ENCODE measurements at regions not wholly inside any gene's neighbourhood (a gene's known extent, or its start where the extent isn't known, plus 50 kb on each side); places are given as distances from the start of the nearest gene placed in this dataset.

GRCh38 chr9:78491402-78491801 is 194.5 kb downstream of the PSAT1 start:
- Histone ChIP-seq H3K4me3 (ENCODE audit: insufficient read depth, low read depth, low read length) (no peak overlapping the region), H3K27me3 (ENCODE audit: control insufficient read depth, insufficient read depth, low read length) (no peaks in the 10 kb centered on the region), H3K36me3 (replicated peaks; ENCODE audit: control insufficient read depth, insufficient read depth, low read length) (no peaks in the 10 kb centered on the region)
- DNase-seq = no peak

GRCh38 chr9:78493166-78493742 is 196.3 kb downstream of the PSAT1 start:
- Histone ChIP-seq H3K36me3 (replicated peaks; ENCODE audit: control insufficient read depth, insufficient read depth, low read length) (no peaks in the 10 kb centered on the region), H3K4me3 (ENCODE audit: insufficient read depth, low read depth, low read length) (no peak overlapping the region), H3K27me3 (ENCODE audit: control insufficient read depth, insufficient read depth, low read length) (no peaks in the 10 kb centered on the region)
- no peak for DNase-seq

- DNase-seq = no peak
Measured at GRCh38 chr9:78502566-78502965, 205.6 kb downstream of the PSAT1 start.

GRCh38 chr9:78505546-78505945 is 208.6 kb downstream of the PSAT1 start:
- H3K4me3 ChIP-seq (ENCODE audit: insufficient read depth, low read depth, low read length) = no peak overlapping the region
- no peak for DNase-seq
- H3K36me3 ChIP-seq (replicated peaks; ENCODE audit: control insufficient read depth, insufficient read depth, low read length) = no peaks in the 10 kb centered on the region; the same call in 1 of the 2 replicates
- no peaks in the 10 kb centered on the region for H3K27me3 ChIP-seq (ENCODE audit: control insufficient read depth, insufficient read depth, low read length)

More at GRCh38 chr9:78502566-78502965, 205.6 kb downstream of the PSAT1 start:
- Histone ChIP-seq H3K27me3 (ENCODE audit: control insufficient read depth, insufficient read depth, low read length) (no peaks in the 10 kb centered on the region), H3K4me3 (ENCODE audit: insufficient read depth, low read depth, low read length) (no peak overlapping the region), H3K36me3 (replicated peaks; ENCODE audit: control insufficient read depth, insufficient read depth, low read length) (no peaks in the 10 kb centered on the region; the same call in 1 of the 2 replicates)

DNA sequence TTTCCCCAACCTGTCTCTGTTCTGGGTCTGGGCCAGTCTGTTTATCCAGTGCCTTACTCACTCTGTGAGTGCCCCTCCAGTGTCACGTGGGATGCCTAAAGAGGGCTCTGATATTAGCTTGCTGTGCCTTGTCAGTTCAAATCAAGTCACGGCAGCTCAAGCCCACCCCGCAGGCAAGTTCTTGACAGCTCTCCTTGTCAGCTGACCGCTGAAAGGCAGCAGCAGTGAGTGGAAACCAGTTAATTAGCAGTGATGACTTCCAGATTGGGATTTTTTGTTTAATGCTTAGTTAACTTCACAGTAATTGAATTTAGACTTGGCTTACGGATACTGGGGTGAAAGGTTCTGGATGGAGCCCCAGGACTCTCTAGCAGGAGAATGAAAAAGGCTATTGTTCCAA is 210.1 kb downstream of the PSAT1 start:
- H3K4me3 ChIP-seq (ENCODE audit: insufficient read depth, low read depth, low read length) = no peak overlapping the region
- no peaks in the 10 kb centered on the region; the same call in 1 of the 2 replicates for H3K36me3 ChIP-seq (replicated peaks; ENCODE audit: control insufficient read depth, insufficient read depth, low read length)
- no peaks in the 10 kb centered on the region for H3K27me3 ChIP-seq (ENCODE audit: control insufficient read depth, insufficient read depth, low read length)
- no peak for DNase-seq

DNA sequence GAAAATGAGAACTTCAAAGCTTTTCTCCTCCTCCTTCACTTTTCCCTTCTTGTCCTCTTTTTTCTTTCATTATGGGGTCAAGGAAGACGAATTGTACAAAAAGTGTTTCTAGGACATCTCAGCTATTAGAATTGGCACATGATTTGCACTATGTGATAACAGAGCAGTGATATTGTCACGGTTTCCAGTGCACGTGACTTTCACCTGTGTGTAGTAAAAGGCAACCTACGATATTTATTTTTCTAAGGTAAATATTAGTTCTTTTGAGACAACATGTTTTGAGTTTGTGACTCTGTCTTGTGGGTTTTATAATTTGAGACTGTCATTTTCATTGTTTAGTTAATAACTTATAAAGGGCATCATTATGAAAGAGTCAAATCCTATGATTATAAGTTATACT is 213.1 kb downstream of the PSAT1 start:
- DNase-seq = no peak
- H3K27me3 ChIP-seq (ENCODE audit: control insufficient read depth, insufficient read depth, low read length) = no peaks in the 10 kb centered on the region
- no peaks in the 10 kb centered on the region for H3K36me3 ChIP-seq (replicated peaks; ENCODE audit: control insufficient read depth, insufficient read depth, low read length)
- H3K4me3 ChIP-seq (ENCODE audit: insufficient read depth, low read depth, low read length) = no peak overlapping the region

GRCh38 chr9:78515108-78515507 is 218.2 kb downstream of the PSAT1 start:
- H3K36me3 ChIP-seq (replicated peaks; ENCODE audit: control insufficient read depth, insufficient read depth, low read length) = no peaks in the 10 kb centered on the region
- no peak for DNase-seq
- H3K4me3 ChIP-seq (ENCODE audit: insufficient read depth, low read depth, low read length) = no peak overlapping the region
- H3K27me3 ChIP-seq (ENCODE audit: control insufficient read depth, insufficient read depth, low read length) = no peaks in the 10 kb centered on the region

- Histone ChIP-seq H3K36me3 (replicated peaks; ENCODE audit: control insufficient read depth, insufficient read depth, low read length) (no peaks in the 10 kb centered on the region), H3K4me3 (ENCODE audit: insufficient read depth, low read depth, low read length) (no peak overlapping the region), H3K27me3 (ENCODE audit: control insufficient read depth, insufficient read depth, low read length) (no peaks in the 10 kb centered on the region)
- DNase-seq = no peak
Measured at GRCh38 chr9:78519786-78520185, 222.9 kb downstream of the PSAT1 start.

DNA sequence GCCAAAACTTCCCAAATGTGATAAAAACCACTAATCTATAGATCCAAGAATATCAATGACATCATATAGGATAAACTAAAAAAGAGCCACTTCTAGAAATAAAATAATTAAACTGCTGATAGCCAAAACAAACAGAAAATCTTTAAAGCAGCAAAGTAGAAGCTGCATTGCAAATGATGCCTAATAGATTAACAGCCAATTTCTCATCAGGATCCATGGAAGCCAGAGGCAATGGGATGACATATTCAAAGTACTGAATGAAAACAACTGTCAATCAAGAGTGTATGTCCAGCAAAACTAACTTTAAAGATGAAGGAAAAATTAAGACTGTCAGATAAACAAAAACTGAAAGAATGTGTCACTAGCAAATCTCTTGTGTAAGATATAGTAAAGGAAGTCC is 224.8 kb downstream of the PSAT1 start:
- Histone ChIP-seq H3K4me3 (ENCODE audit: insufficient read depth, low read depth, low read length) (no peak overlapping the region), H3K36me3 (replicated peaks; ENCODE audit: control insufficient read depth, insufficient read depth, low read length) (no peaks in the 10 kb centered on the region), H3K27me3 (ENCODE audit: control insufficient read depth, insufficient read depth, low read length) (no peaks in the 10 kb centered on the region)
- no peak for DNase-seq

DNA sequence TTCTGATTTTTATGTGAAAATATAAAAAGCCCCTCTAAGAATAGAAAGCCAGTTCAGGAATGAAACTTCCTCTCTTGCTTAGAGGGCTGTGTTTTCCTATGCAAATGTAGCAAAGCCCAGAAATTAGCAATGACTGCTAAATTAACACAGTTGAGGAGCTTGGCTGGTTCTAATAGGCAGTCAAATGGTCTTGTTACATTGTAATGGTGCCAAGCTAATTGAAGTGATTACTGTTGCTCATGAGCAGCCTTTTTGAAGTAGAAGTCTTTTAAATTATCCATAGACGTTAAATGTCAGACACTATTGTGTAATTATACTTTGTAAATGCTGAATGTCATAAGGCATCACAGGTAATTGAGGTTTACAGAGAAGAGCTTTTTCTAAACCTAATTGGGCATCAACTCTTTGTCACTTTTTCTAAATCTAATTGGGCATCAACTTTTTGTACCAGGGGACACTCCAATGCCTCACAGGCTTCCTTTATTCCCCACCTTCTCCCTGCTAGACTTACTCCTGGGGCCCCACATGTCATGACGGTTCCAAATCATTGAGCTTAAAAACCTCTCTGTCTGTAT is 229.1 kb downstream of the PSAT1 start:
- Histone ChIP-seq H3K4me3 (ENCODE audit: insufficient read depth, low read depth, low read length) (no peak overlapping the region), H3K27me3 (ENCODE audit: control insufficient read depth, insufficient read depth, low read length) (no peaks in the 10 kb centered on the region), H3K36me3 (replicated peaks; ENCODE audit: control insufficient read depth, insufficient read depth, low read length) (no peaks in the 10 kb centered on the region)
- DNase-seq = no peak

- DNase-seq = no peak
- Histone ChIP-seq H3K4me3 (ENCODE audit: insufficient read depth, low read depth, low read length) (no peak overlapping the region), H3K36me3 (replicated peaks; ENCODE audit: control insufficient read depth, insufficient read depth, low read length) (no peaks in the 10 kb centered on the region), H3K27me3 (ENCODE audit: control insufficient read depth, insufficient read depth, low read length) (no peaks in the 10 kb centered on the region)
Measured at GRCh38 chr9:78533500-78533899, 236.6 kb downstream of the PSAT1 start.

- no peak for DNase-seq
- Histone ChIP-seq H3K36me3 (replicated peaks; ENCODE audit: control insufficient read depth, insufficient read depth, low read length) (no peaks in the 10 kb centered on the region), H3K4me3 (ENCODE audit: insufficient read depth, low read depth, low read length) (no peak overlapping the region), H3K27me3 (ENCODE audit: control insufficient read depth, insufficient read depth, low read length) (no peaks in the 10 kb centered on the region)
Measured at GRCh38 chr9:78539188-78539587, 242.3 kb downstream of the PSAT1 start.

GRCh38 chr9:78539904-78540303 is 243.0 kb downstream of the PSAT1 start:
- H3K4me3 ChIP-seq (ENCODE audit: insufficient read depth, low read depth, low read length) = no peak overlapping the region
- no peaks in the 10 kb centered on the region for H3K27me3 ChIP-seq (ENCODE audit: control insufficient read depth, insufficient read depth, low read length)
- no peaks in the 10 kb centered on the region for H3K36me3 ChIP-seq (replicated peaks; ENCODE audit: control insufficient read depth, insufficient read depth, low read length)
- no peak for DNase-seq

GRCh38 chr9:78541868-78542443 is 245.0 kb downstream of the PSAT1 start:
- Histone ChIP-seq H3K4me3 (ENCODE audit: insufficient read depth, low read depth, low read length) (no peak overlapping the region), H3K36me3 (replicated peaks; ENCODE audit: control insufficient read depth, insufficient read depth, low read length) (no peaks in the 10 kb centered on the region), H3K27me3 (ENCODE audit: control insufficient read depth, insufficient read depth, low read length) (no peaks in the 10 kb centered on the region)
- no peak for DNase-seq

DNA sequence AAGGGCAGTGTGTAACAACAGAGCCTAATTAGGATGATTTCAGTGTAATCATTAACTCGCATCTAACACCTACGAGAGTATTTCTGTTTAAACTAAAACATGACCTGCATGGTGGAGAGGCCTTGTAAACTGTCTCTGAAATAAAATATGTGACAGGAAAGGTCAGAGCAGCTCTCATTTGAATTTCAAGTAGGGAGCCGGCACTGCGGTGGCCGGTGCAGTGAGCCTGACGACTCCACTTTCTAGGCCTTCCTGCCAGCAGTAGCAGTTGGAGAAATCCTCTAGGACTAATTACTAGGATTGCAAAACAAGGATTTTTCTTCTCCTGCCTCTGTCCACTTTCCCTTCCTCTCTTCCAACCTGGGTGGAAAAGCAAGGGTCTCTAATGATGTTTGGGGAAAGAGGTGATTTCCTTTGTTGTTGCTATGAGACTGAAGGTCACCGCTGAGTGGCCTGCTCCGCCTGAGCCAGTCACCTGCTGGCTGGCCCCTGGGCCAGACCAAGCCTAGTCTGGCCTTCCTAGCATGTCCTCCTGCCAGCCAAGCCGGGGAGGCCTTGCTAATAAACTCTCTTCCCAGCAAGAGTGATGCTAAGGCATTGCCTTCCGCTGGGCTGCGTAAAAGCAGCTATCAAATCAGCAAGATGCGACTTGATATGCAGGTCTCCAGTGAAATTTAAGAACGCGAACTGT is 245.7 kb downstream of the PSAT1 start:
- Histone ChIP-seq H3K4me3 (ENCODE audit: insufficient read depth, low read depth, low read length) (no peak overlapping the region), H3K36me3 (replicated peaks; ENCODE audit: control insufficient read depth, insufficient read depth, low read length) (no peaks in the 10 kb centered on the region), H3K27me3 (ENCODE audit: control insufficient read depth, insufficient read depth, low read length) (no peaks in the 10 kb centered on the region)
- DNase-seq = peak; percentile 26
